K562 (cell line): ENCODE measurements at regions not wholly inside any gene's neighbourhood (a gene's known extent, or its start where the extent isn't known, plus 50 kb on each side); places are given as distances from the start of the nearest gene placed in this dataset.

ENCODE experiments used
- ATAC-seq: fragments of 200-7000 bp; cut with Tn5 transposase; 3 replicates; pipeline ENCODE4 v1.9.1; 2020; ENCODE audit warnings: moderate library complexity
- BruUV-seq: library from RNA; stranded (reverse); fragments of 400-500 nt; replicated peaks from 2 replicates; lab custom pipeline; 2021; lab: Mats Ljungman, UMichigan
- CTCF ChIA-PET: fragments of 300-600 bp; formaldehyde crosslinking; extraction: SDS; loops from one replicate; lab custom pipeline; 2021; ENCODE audit warnings: low intra/inter-chr PET ratio; lab: Yijun Ruan, JAX
- POLR2A ChIA-PET: fragments of 300-600, 350-650 bp; sonication (Branson Sonifier 250); formaldehyde crosslinking; extraction: SDS; loops from one replicate; lab custom pipeline; 2021; ENCODE audit warnings: antibody characterized with exemption, inconsistent platforms; lab: Yijun Ruan, JAX
- DNase-seq, 4 experiments: peaks; one replicate each; pipeline versions ENCODE4 v3.0.0 to v3.0.0-alpha.2; 2011 to 2018; ENCODE audit warnings: low spot score in 3 of 4, mixed read lengths in 3 of 4; ENCODE audit errors: extremely low read depth in 1 of 4
- FAIRE-seq: peaks from 2 replicates; lab custom pipeline; 2011; peaks lifted over from hg19 to GRCh38; lab: Jason Lieb, UNC
- H2AFZ ChIP-seq: 2 replicates; pipeline ENCODE4 v1.6.0; 2011; ENCODE audit warnings: low read depth, low read length, control low read depth, inconsistent platforms
- H3K27ac ChIP-seq: fragments of 200-600 bp; 3 replicates; pipeline ENCODE4 v1.8.0; 2011; ENCODE audit warnings: low read depth, mild to moderate bottlenecking, control low read depth, inconsistent platforms, low read length, moderate library complexity, mixed read lengths; ENCODE audit errors: extremely low read depth
- H3K27me3 ChIP-seq, 2 experiments: fragments of 300-600 bp in 1 of 2; 2 replicates in 1 of 2; 3 replicates in 1 of 2; pipeline versions ENCODE4 v1.6.0 to v1.8.0; 2011; ENCODE audit warnings: inconsistent platforms in 2 of 2, low read length in 2 of 2, mild to moderate bottlenecking in 1 of 2, mixed read lengths in 1 of 2, moderate library complexity in 1 of 2; ENCODE audit not compliant: control insufficient read depth in 2 of 2, insufficient read depth in 2 of 2
- H3K36me3 ChIP-seq: fragments of 300-600 bp; 3 replicates; pipeline ENCODE4 v1.8.0; 2011; ENCODE audit warnings: mild to moderate bottlenecking, low read length, inconsistent platforms; ENCODE audit not compliant: control insufficient read depth, insufficient read depth
- H3K4me1 ChIP-seq, 2 experiments: fragments of 200-600 bp in 1 of 2; replicated peaks in 1 of 2; 2 replicates in 1 of 2; 3 replicates in 1 of 2; pipeline versions ENCODE4 v1.5.1 to v1.8.0; 2011; ENCODE audit warnings: inconsistent platforms in 2 of 2, low read length in 2 of 2, mild to moderate bottlenecking in 1 of 2, mixed read lengths in 1 of 2, moderate library complexity in 1 of 2; ENCODE audit not compliant: control insufficient read depth in 2 of 2, insufficient read depth in 2 of 2
- H3K4me2 ChIP-seq: 2 replicates; pipeline ENCODE4 v1.6.1; 2011; ENCODE audit warnings: low read length, control low read depth, inconsistent platforms, mixed read lengths; ENCODE audit not compliant: insufficient read depth
- H3K4me3 ChIP-seq: fragments of 200-600 bp; sonication (generic), shearing (Covaris generic); 2 replicates; pipeline ENCODE4 v1.5.1; 2016; ENCODE audit warnings: control low read depth, inconsistent platforms
- H3K79me2 ChIP-seq: fragments of 200-600 bp; 3 replicates; pipeline ENCODE4 v1.8.0; 2011; ENCODE audit warnings: low read length, inconsistent platforms; ENCODE audit not compliant: control insufficient read depth, insufficient read depth
- H3K9ac ChIP-seq, 2 experiments: 2 replicates each; pipeline versions ENCODE4 v1.6.0 to v1.6.1; 2011; ENCODE audit warnings: low read depth in 2 of 2, low read length in 2 of 2, control low read depth in 1 of 2, inconsistent platforms in 1 of 2, mild to moderate bottlenecking in 1 of 2, mixed read lengths in 1 of 2; ENCODE audit not compliant: insufficient read depth in 1 of 2
- H3K9me1 ChIP-seq: one replicate; pipeline ENCODE4 v1.6.0; 2011; ENCODE audit warnings: inconsistent platforms, mild to moderate bottlenecking, low read length, moderate library complexity; ENCODE audit not compliant: control insufficient read depth, insufficient read depth
- H3K9me3 ChIP-seq: replicated peaks from 2 replicates; pipeline ENCODE4 v1.5.1; 2011; ENCODE audit warnings: low read depth, low read length, inconsistent platforms; ENCODE audit not compliant: control insufficient read depth, insufficient read depth
- H4K20me1 ChIP-seq: replicated peaks from 2 replicates; pipeline ENCODE4 v1.6.1; 2011; ENCODE audit warnings: low read length, inconsistent platforms, mixed read lengths; ENCODE audit not compliant: control insufficient read depth, insufficient read depth
- ARID1B ChIP-seq: fragments of 450-650 bp; IDR thresholded peaks from 2 replicates; pipeline ENCODE4 v1.6.1; 2016; ENCODE audit warnings: antibody characterized with exemption, mild to moderate bottlenecking, inconsistent platforms
- GTF2E2 ChIP-seq: fragments of 200-800 bp; sonication (Bioruptor generic); IDR thresholded peaks from 2 replicates; pipeline ENCODE4 v1.6.1; 2016; ENCODE audit warnings: missing genetic modification characterization, missing compliant biosample characterization
- HNRNPUL1 ChIP-seq: fragments of 200-400 bp; formaldehyde crosslinking; IDR thresholded peaks from 2 replicates; pipeline ENCODE4 v1.6.1; 2017; ENCODE audit warnings: low read length
- ZC3H8 ChIP-seq: fragments of 450-650 bp; IDR thresholded peaks from 2 replicates; pipeline ENCODE4 v1.6.1; 2017
- ZFP36 ChIP-seq: fragments of 150-350 bp; IDR thresholded peaks from 2 replicates; pipeline ENCODE4 v1.6.1; 2018; ENCODE audit warnings: low read length, low read depth; ENCODE audit not compliant: partially characterized antibody
- WGBS: fragments of 100-300 bp; shearing (Covaris generic); methylation state at CpG from one replicate; pipeline ENCODE4 v1.1.6; 2016; ENCODE audit warnings: low coverage, mixed read lengths; ENCODE audit not compliant: insufficient coverage; ENCODE audit errors: missing lambda C conversion rate; 5-methylcytosine and 5-hydroxymethylcytosine counted together
- in situ Hi-C: fragments of 300-500 bp; cut with MboI; formaldehyde crosslinking; loops from 4 replicates; pipeline ENCODE4 v1.15.0; 2018; ENCODE audit warnings: inconsistent platforms, mixed read lengths
- intact Hi-C: fragments of 100-400 bp; cut with micrococcal nuclease; formaldehyde crosslinking; loops from 2 replicates; pipeline ENCODE4 v1.14.2; 2022
- TF ChIP-seq, protein P1 (sequence below): fragments of 250-450 bp; sonication (Bioruptor Pico); IDR thresholded peaks from 2 replicates; pipeline ENCODE4 v1.8.0; 2021; ENCODE audit warnings: mild to moderate bottlenecking, moderate library complexity
- TF ChIP-seq, protein P2 (sequence below): fragments of 450-650 bp; IDR thresholded peaks from 2 replicates; pipeline ENCODE4 v1.7.1; 2018; ENCODE audit warnings: mild to moderate bottlenecking, low read depth; ENCODE audit not compliant: partially characterized antibody
- TF ChIP-seq, protein P3 (sequence below): fragments of 450-650 bp; formaldehyde crosslinking; IDR thresholded peaks from 2 replicates; pipeline ENCODE4 v1.4.0; 2022; ENCODE audit warnings: missing genetic modification characterization

DNA sequence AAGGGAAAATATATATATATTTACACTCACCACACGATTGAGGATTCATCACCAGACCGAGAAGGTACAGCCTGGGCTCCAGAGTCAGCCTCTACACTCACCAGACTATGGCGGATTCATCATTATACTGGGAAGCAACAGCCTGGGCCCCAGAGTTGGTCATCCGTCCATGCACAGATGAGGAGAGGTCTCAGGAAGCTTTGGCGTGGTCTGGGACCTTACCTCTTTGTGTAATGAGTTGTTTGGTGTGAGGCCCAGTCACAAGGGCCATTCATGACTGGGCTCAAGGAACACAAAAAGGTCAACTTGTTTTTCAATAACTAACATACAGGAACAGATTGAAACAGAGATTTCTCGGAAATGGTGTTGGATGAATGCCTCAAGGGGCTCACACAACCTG lies 926.1 kb downstream of the FAM133A start:
- Histone ChIP-seq H3K9ac (no peak overlapping the region), H4K20me1 (no peaks in the 10 kb centered on the region), H3K27me3 (no peaks in the 10 kb centered on the region), H2AFZ (no peak overlapping the region), H3K4me1 (no peaks in the 10 kb centered on the region), H3K36me3 (no peaks in the 10 kb centered on the region), H3K4me3 (no peak overlapping the region)
- in situ Hi-C loops = no loop called here
- POLR2A ChIA-PET = no interaction called here
- DNase-seq (no peak), ATAC-seq (no peak)
- TF ChIP-seq ZFP36 (no peak), ZC3H8 (no peak), ARID1B (no peak), HNRNPUL1 (no peak), GTF2E2 (tag) (no peak)
- TF ChIP-seq, protein P1, sequence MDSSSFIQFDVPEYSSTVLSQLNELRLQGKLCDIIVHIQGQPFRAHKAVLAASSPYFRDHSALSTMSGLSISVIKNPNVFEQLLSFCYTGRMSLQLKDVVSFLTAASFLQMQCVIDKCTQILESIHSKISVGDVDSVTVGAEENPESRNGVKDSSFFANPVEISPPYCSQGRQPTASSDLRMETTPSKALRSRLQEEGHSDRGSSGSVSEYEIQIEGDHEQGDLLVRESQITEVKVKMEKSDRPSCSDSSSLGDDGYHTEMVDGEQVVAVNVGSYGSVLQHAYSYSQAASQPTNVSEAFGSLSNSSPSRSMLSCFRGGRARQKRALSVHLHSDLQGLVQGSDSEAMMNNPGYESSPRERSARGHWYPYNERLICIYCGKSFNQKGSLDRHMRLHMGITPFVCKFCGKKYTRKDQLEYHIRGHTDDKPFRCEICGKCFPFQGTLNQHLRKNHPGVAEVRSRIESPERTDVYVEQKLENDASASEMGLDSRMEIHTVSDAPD (CRISPR knock-in tag) = no peak
- TF ChIP-seq, protein P2, sequence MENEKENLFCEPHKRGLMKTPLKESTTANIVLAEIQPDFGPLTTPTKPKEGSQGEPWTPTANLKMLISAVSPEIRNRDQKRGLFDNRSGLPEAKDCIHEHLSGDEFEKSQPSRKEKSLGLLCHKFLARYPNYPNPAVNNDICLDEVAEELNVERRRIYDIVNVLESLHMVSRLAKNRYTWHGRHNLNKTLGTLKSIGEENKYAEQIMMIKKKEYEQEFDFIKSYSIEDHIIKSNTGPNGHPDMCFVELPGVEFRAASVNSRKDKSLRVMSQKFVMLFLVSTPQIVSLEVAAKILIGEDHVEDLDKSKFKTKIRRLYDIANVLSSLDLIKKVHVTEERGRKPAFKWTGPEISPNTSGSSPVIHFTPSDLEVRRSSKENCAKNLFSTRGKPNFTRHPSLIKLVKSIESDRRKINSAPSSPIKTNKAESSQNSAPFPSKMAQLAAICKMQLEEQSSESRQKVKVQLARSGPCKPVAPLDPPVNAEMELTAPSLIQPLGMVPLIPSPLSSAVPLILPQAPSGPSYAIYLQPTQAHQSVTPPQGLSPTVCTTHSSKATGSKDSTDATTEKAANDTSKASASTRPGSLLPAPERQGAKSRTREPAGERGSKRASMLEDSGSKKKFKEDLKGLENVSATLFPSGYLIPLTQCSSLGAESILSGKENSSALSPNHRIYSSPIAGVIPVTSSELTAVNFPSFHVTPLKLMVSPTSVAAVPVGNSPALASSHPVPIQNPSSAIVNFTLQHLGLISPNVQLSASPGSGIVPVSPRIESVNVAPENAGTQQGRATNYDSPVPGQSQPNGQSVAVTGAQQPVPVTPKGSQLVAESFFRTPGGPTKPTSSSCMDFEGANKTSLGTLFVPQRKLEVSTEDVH = no peak
- TF ChIP-seq, protein P3, sequence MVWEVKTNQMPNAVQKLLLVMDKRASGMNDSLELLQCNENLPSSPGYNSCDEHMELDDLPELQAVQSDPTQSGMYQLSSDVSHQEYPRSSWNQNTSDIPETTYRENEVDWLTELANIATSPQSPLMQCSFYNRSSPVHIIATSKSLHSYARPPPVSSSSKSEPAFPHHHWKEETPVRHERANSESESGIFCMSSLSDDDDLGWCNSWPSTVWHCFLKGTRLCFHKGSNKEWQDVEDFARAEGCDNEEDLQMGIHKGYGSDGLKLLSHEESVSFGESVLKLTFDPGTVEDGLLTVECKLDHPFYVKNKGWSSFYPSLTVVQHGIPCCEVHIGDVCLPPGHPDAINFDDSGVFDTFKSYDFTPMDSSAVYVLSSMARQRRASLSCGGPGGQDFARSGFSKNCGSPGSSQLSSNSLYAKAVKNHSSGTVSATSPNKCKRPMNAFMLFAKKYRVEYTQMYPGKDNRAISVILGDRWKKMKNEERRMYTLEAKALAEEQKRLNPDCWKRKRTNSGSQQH (CRISPR knock-in tag) = no peak
- TF ChIP-seq, all 486 proteins: peak for 0
- no peaks in the 10 kb centered on the region for H3K9me1 ChIP-seq
- H3K79me2 ChIP-seq = no peaks in the 10 kb centered on the region
- intact Hi-C loops = no loop called here
- no peak for FAIRE-seq
- no peak overlapping the region for H3K4me2 ChIP-seq
- H3K27ac ChIP-seq = no peak overlapping the region
- CTCF ChIA-PET = no interaction called here
- WGBS = 0% methylated on average over 3 of the region's 6 CpGs
- H3K9me3 ChIP-seq = no peaks in the 10 kb centered on the region
- BruUV-seq = no TSS peak
